Panc1 (cell line): ENCODE measurements at regions not wholly inside any gene's neighbourhood (a gene's known extent, or its start where the extent isn't known, plus 50 kb on each side); places are given as distances from the start of the nearest gene placed in this dataset.

Experiments used
- ATAC-seq: fragments of 200-7000 bp; cut with Tn5 transposase; 2 replicates; pipeline ENCODE4 v1.9.1; 2020; ENCODE audit warnings: mild to moderate bottlenecking, moderate library complexity
- BruUV-seq: library from RNA; stranded (reverse); fragments of 400-500 nt; replicated peaks from 2 replicates; lab custom pipeline; 2021; lab: Mats Ljungman, UMichigan
- CTCF ChIA-PET: fragments of 300-600 bp; sonication (Branson Sonifier 250); formaldehyde crosslinking; loops from one replicate; lab custom pipeline; 2022; ENCODE audit warnings: antibody characterized with exemption; lab: Charles Lee
- POLR2A ChIA-PET: fragments of 300-600 bp; sonication (Branson Sonifier 250); formaldehyde crosslinking; loops from one replicate; lab custom pipeline; 2022; ENCODE audit warnings: antibody characterized with exemption; lab: Charles Lee
- DNase-seq: peaks from one replicate; pipeline ENCODE4 v3.0.0-alpha.2; 2010; ENCODE audit warnings: low read depth, low spot score
- H3K27ac ChIP-seq: 2 replicates; pipeline ENCODE4 v1.5.1; 2011; ENCODE audit warnings: mild to moderate bottlenecking, low read length, inconsistent platforms
- H3K27me3 ChIP-seq: fragments of 200-500 bp; sonication (Bioruptor generic); 2 replicates; pipeline ENCODE4 v1.6.0; 2014; ENCODE audit warnings: low read length, inconsistent platforms; ENCODE audit not compliant: control insufficient read depth, insufficient read depth
- H3K36me3 ChIP-seq: fragments of 200-500 bp; sonication (Bioruptor generic); 2 replicates; pipeline ENCODE4 v1.5.1; 2014; ENCODE audit warnings: inconsistent platforms, mild to moderate bottlenecking, low read length, moderate library complexity; ENCODE audit not compliant: control insufficient read depth, insufficient read depth
- H3K4me1 ChIP-seq: 2 replicates; pipeline ENCODE4 v1.5.1; 2011; ENCODE audit warnings: inconsistent platforms, mild to moderate bottlenecking, low read length, moderate library complexity; ENCODE audit not compliant: control insufficient read depth, insufficient read depth
- H3K4me3 ChIP-seq, 2 experiments: 2 replicates each; pipeline ENCODE4 v1.5.1; 2011 to 2012; ENCODE audit warnings: low read depth in 2 of 2, low read length in 2 of 2, mild to moderate bottlenecking in 2 of 2, inconsistent platforms in 1 of 2, moderate library complexity in 1 of 2
- H3K9me3 ChIP-seq: fragments of 200-500 bp; sonication (Bioruptor generic); 2 replicates; pipeline ENCODE4 v1.5.1; 2014; ENCODE audit warnings: low read depth, mild to moderate bottlenecking, inconsistent platforms, low read length, moderate library complexity; ENCODE audit not compliant: control insufficient read depth, insufficient read depth
- CTCF ChIP-seq: fragments of 450-650 bp; IDR thresholded peaks from 2 replicates; pipeline ENCODE4 v1.5.1; 2017; ENCODE audit warnings: mild to moderate bottlenecking
- POLR2AphosphoS5 ChIP-seq: IDR thresholded peaks from 2 replicates; pipeline ENCODE4 v1.6.1; 2012; ENCODE audit warnings: mild to moderate bottlenecking, low read depth, low read length, moderate library complexity
- REST ChIP-seq, 2 experiments: IDR thresholded peaks; 2 replicates each; pipeline ENCODE4 v1.6.1; 2011 to 2012; ENCODE audit warnings: low read depth in 2 of 2, control low read depth in 1 of 2, low read length in 1 of 2, mild to moderate bottlenecking in 1 of 2, moderate library complexity in 1 of 2; ENCODE audit not compliant: insufficient read depth in 1 of 2
- SIN3A ChIP-seq: IDR thresholded peaks from 2 replicates; pipeline ENCODE4 v1.6.1; 2012; ENCODE audit warnings: low read depth, mild to moderate bottlenecking, low read length, moderate library complexity, borderline replicate concordance; ENCODE audit not compliant: insufficient read depth
- TCF7L2 ChIP-seq: IDR thresholded peaks from 2 replicates; pipeline ENCODE4 v1.6.1; 2011; ENCODE audit warnings: mild to moderate bottlenecking, low read depth, low read length, inconsistent platforms
- in situ Hi-C: cut with HindIII; loops from 2 replicates; pipeline ENCODE4 v1.10.0; 2016; ENCODE audit warnings: low sequenced_read_pairs, low pct_unique_long_range_greater_than_20kb
- intact Hi-C: fragments of 100-400 bp; cut with micrococcal nuclease; formaldehyde crosslinking; loops from one replicate; pipeline ENCODE4 v1.10.0; 2022; ENCODE audit not compliant: unreplicated experiment

- intact Hi-C loops (no loop called here), in situ Hi-C loops (no loop called here)
- no TSS peak for BruUV-seq
- no peak overlapping the region for H3K4me3 ChIP-seq
- ATAC-seq: no peak
- H3K4me1 ChIP-seq: no peaks in the 10 kb centered on the region
- peaks cover 3% of the 10 kb centered on the region; the same call in 1 of the 2 replicates for H3K9me3 ChIP-seq
- ChIA-PET CTCF (no interaction called here), POLR2A (no interaction called here)
- no peaks in the 10 kb centered on the region for H3K36me3 ChIP-seq
- no peak for TF ChIP-seq REST (IDR thresholded peaks at IDR 0.05; ENCODE audit: insufficient read depth in 1 of 2, low read depth in 2 of 2, low read length in 1 of 2)
- no peak for TF ChIP-seq CTCF
- no peak for TF ChIP-seq SIN3A
- no peak for TF ChIP-seq POLR2AphosphoS5
- TF ChIP-seq TCF7L2: no peak
- no peak overlapping the region for H3K27ac ChIP-seq
- DNase-seq: no peak
- peaks cover 6% of the 10 kb centered on the region for H3K27me3 ChIP-seq
These were observed 228.3 kb upstream of the IRX4 start for GRCh38 chr5:2110934-2111462.

DNA sequence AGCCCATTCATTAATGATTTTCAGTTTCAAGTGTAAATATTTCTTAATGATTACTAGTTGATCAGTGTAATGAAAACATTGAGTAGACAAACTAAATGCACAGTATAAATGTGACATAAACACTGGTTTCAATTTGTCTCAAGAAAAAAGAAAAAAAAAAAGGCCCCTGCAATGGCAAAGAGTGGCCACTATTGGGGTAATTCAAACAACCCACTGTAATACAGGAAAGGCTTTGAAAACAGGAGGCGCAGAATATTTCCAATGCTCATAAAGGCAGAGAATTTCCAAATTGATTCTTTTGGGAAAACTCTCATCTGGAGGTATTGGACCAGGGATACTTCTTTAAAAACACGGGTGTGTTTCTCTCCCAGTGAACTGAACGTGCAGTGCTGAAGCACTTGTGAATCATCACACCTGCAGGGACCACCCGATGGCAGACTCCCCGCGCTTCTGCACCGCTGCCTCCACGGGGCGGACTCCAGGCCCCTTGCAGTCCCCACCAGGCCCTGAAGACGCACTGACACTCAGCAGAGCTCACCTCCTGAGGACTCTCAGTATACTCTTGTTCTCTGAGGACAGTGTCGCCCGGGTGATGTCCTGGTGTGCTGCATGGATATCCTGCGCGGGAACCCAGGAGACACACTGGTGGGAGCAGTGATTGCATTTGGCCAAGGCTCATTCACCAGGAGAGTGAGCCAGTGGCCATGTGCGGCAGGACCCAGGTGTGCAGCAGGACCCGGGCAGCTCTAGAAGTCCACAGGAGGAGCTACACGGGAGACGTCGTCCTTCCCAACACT lies 227.6 kb upstream of the IRX4 start:
- H3K27me3 ChIP-seq: peaks cover 8% of the 10 kb centered on the region
- ChIA-PET CTCF (no interaction called here), POLR2A (no interaction called here)
- H3K4me3 ChIP-seq: no peak overlapping the region
- TF ChIP-seq SIN3A (no peak), REST (IDR thresholded peaks at IDR 0.05; ENCODE audit: insufficient read depth in 1 of 2, low read depth in 2 of 2, low read length in 1 of 2) (no peak), CTCF (no peak), TCF7L2 (no peak), POLR2AphosphoS5 (no peak)
- H3K27ac ChIP-seq: no peak overlapping the region
- BruUV-seq: no TSS peak
- in situ Hi-C loops (no loop called here), intact Hi-C loops (no loop called here)
- no peaks in the 10 kb centered on the region for H3K36me3 ChIP-seq
- no peak for DNase-seq
- no peaks in the 10 kb centered on the region for H3K4me1 ChIP-seq
- no peak for ATAC-seq
- peaks cover 3% of the 10 kb centered on the region; the same call in 1 of the 2 replicates for H3K9me3 ChIP-seq
